GM18511 (cell line): ENCODE measurements at regions not wholly inside any gene's neighbourhood (a gene's known extent, or its start where the extent isn't known, plus 50 kb on each side); places are given as distances from the start of the nearest gene placed in this dataset.

ENCODE experiments used
- ATAC-seq: cut with Tn5 transposase; IDR thresholded peaks from one replicate; pipeline ENCODE4 v1.9.1; 2021; ENCODE audit warnings: mild to moderate bottlenecking, moderate library complexity; ENCODE audit not compliant: unreplicated experiment

DNA sequence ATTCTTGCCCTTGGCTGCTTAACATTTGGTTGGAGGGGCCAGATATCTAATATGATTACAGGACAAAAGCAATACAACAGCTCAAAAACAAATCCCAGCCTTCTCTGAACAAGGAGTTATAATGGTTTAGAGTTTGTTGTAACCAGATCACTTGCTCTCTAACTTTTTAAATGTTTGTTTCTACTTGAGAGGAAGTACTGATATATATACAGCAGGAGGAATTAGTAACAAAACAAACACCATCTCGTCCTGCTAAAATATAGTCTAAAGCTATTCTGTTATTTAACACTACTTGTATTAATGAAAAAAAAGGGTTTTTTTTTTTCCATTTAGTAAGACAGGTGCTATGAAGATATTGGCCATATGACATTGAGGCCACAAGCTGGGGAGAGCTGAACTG lies 60.9 kb upstream of the TMEM17 start:
- ATAC-seq: no peak

DNA sequence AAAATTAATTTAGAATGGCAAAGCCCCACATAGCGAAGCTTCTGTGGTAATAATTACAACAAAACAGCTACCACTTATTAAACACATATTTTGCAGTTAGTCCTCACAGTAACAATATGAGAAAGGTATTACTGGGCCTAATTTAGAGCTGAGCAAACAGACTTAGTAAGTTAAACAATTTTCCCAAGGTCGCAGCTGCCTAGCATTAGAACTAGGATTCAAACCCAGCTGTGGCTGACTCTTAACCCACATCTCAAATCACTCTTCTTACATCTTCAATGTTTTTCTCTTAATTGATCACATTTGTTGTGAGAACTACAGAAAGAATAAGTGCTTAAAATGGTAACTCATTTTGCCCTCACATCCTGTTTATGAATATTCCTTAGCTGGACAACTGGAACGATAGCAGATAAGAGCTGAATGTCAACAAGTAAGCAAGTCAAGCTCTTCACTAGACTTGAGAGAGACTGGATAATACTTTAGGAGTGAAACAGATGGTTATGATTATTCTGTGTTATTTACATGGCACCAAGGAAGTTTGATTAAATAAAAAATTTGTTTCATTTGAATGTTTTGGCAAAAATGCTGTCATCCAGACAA lies 59.4 kb upstream of the TMEM17 start:
- no peak for ATAC-seq

GRCh38 chr2:62564380-62565137 lies 58.6 kb upstream of the TMEM17 start:
- ATAC-seq: no peak

DNA sequence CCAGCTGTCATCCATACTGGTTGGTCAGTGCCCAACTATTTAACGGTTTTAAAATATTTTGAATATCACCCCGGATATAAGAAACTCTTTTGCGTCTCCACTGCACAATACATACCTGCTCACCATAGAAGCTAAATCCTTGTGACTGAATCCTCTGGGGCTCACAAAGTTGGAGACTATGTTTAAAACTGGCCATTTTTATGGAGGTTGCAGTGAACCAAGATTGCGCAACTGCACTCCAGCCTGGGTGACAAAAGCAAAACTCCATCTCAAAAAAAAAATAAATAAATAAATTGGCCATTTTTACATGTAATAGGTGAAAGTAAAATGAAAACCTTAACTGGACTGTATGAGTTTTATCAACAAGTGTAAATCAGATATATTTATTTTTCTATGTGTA lies 55.6 kb upstream of the TMEM17 start:
- ATAC-seq: no peak

DNA sequence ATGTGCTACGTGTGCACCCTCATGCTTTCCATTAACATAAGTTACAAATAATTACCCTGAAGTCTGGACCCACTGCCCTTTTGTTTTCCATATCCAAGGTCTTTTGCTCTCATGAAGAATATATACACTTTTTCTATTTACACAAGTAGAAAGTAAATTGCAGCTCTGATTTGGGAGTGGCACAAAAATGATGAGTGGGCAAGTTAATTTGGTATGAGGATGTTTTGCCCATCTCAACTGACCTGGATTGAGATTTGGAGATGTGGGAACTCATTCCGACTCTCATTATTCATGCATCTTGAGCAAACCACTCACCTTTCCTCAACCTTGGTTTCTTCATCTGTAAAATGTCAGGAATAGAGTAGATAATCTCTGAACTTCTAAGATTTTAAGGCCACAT lies 53.6 kb upstream of the TMEM17 start:
- ATAC-seq: no peak

- ATAC-seq: no peak
These were observed 52.7 kb upstream of the TMEM17 start for GRCh38 chr2:62558743-62559142.

DNA sequence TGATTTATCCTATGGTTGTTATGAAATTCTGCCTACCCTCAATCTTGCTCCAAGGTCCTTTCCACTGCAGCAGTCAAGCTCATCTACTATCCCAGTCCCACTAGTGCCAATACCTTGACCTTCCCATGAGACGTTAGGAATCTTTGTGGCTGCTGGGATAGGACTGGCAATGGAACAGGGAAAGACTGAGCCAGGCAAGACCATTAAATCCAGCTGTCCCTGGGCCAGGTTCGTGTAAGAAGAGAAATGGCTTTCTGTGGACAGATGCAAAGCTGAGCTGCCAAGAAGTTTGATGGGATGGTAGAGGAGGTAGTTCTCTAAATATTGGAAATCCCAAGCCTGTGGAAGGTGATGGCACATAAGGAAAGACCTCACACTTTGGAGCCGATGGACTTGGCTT lies 50.1 kb upstream of the TMEM17 start:
- ATAC-seq: no peak
